ENCODE measurements at regions not wholly inside any gene's neighbourhood (a gene's known extent, or its start where the extent isn't known, plus 50 kb on each side); places are given as distances from the start of the nearest gene placed in this dataset.

- DNase-seq = no peak
Observed at GRCh38 chr6:124877468-124877867, 84.8 kb upstream of the RNF217 start.

GRCh38 chr6:124879110-124879991 is 82.9 kb upstream of the RNF217 start:
- no peak for DNase-seq

GRCh38 chr6:124879992-124880355 is 82.3 kb upstream of the RNF217 start:
- no peak for DNase-seq

GRCh38 chr6:124881898-124882578 is 80.2 kb upstream of the RNF217 start:
- no peak for DNase-seq

DNA sequence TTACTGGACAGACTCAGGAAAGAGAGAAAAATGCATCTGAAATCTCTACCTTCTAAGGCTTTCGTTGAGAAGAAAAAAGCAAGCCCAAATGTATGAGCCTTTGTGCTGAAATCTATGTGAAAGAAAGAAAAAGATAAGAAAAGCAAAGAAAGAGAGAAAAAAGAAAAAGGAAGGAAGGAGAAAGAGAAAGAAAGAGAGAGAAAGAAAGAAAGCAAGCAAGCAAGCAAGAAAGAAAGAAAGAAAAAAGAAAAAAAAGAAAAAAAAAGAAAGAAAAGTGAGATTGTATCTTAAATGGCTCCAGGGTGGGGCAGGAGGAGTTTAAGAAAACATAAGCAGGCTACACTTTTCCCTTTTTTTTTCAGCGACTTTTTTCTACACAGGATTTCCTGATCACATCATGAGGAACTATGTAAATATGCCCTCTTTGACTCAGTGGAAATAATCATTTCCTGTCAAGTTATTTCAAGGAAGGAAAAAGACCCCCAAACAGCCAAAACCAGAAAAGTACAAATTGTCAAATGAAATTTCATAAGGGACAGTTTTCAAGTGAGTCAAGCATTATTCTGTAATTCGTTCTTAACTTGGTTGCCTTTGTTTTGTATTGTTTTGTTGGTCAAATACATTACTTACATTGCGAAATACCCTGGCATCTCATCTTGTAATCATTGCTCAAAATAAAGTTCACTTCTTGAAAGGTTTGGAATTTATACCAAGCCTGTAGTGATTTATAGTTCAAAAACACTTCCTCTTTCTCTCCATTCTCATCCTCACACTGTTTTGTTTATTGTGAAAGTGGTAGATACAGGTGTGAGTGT is 79.5 kb upstream of the RNF217 start:
- no peak for DNase-seq

DNA sequence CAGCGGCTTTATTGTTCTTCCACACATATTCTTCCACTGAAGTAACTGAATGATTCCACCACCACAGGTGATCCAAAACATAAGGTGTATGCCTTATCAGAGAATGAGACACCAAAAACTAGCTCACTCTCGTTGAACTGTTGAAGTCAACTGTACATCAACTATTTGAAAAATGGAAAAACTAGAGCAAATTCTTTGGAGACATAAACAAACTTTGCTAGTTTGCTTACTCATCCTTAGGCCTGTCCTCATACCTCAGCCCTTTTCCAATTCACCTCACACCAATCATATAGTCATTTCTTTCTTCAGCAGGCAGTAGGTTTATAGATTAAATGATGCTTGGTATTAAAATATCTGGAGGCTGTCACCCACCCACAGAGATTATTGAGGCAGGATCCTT is 77.1 kb upstream of the RNF217 start:
- no peak for DNase-seq

DNA sequence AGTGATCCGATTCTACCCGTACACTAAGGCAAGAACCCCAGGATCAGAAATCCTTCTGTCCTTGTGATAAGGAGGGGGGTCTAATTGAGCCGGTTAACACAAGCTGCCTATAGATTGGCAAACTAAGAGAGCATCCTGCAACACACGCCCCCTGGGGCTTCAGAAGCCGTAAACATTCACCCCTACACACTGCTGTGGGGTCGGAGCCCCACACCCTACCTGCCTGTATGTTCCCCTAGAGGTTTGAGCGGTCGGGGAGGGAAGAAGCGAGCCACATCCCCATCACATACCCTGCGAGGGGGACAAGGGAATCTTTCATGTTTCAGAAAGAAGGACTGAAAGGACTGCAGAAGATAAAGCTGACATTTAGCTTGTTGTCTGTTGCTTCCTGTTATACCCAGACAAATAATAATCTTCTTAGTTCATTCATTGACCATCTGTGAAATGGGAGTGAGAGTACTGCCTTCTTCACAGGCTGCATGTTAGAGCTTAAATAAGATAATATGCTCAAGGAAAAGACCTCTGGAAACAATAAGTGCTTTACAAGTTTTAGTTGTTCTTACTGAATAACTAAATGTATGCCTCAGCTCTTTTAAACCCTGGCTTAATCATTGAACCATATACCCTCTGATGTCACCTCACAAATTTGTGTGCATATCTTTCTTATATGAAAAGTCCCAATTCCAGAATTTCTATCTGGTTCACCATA is 74.2 kb upstream of the RNF217 start:
- DNase-seq = no peak

DNA sequence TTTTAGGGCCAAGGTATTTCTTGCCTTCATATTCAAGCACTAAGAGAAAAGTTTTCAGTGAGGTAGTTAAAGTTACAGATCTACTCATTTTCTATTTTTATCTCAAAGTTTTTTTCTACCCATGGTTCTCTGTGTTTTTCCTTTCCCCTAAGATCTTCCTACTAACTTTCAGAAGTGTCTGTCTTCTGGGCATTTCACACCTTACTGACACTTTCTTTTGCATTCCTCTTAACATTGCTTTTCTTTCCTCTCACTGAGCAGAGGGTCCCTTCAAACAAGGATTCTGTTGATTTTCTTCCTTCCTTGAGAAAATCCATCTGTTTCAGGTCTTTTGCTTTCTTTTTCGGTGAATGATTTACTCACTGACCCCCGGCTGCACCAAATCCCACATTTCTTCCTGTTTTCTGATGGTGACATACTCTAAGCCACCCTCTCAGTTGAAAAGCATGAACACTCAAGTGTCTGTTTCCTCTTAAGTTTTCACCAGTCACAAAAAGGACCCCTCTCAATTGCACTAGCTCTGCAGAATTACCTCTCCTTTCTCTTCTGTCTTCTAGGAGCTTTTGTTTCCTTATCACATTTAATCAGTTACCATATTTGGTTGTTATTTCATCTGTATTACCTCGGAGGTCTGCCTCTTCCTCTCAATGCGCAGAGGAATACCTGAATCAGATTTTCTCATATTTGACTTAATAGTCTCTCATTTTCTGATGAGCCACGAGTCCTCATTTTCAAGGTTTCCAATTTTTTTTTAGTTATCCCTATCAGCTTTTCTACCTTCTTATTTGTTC is 73.5 kb upstream of the RNF217 start:
- peak; percentile 26 for DNase-seq

DNA sequence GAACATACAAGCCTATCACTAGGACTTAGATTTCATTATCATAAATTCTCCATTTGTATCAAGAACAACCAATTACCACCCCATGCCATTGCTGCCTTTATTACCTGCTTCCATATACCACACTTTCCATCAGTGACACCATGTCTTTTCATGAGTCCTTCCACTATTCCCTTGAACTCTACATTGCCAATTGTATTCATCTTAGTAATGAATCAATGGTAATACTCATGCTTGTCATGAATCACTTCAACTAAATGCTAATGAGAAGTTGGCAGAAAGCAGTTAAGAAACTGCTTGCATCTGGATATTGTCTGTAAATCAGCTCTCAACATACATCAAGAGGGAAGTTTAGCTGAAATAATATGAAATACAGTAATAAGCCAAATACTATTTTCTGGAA is 61.2 kb upstream of the RNF217 start:
- no peak for DNase-seq

- no peak for DNase-seq
Observed at GRCh38 chr6:124903797-124904196, 58.4 kb upstream of the RNF217 start.

DNA sequence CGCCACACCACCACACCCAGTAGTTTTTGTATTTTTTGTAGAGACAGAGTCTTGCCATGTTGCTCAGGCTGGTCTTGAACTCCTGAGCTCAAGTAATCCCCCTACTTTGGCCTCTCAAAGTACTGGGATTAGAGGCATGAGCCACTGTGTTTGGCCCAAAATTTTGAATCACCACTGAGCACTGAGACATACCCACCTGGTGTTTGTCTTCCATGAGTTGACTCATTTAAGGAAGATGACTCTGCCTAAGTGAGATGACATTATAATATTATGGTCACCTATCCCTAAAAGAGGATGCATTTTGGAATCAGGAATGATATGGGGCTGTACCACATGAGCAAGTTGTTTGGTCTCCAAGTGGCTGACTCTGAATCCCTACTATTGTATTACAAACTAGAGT is 54.6 kb upstream of the RNF217 start:
- no peak for DNase-seq

Measured in DMS79 (cell line).